H1 (cell line): ENCODE measurements at regions not wholly inside any gene's neighbourhood (a gene's known extent, or its start where the extent isn't known, plus 50 kb on each side); places are given as distances from the start of the nearest gene placed in this dataset.

Experiments used
- ATF3 ChIP-seq: IDR thresholded peaks from 2 replicates; pipeline ENCODE4 v1.6.1; 2011; ENCODE audit warnings: low read depth, mild to moderate bottlenecking, low read length; ENCODE audit not compliant: insufficient read depth
- MAX ChIP-seq: IDR thresholded peaks from 2 replicates; pipeline ENCODE4 v1.6.1; 2012; ENCODE audit warnings: inconsistent platforms

GRCh38 chr11:45024316-45024715, 73.6 kb upstream of the TP53I11 start (continued):
- TF ChIP-seq ATF3 (no peak), MAX (no peak)
